Fibroblast of skin of left biceps (primary cell): ENCODE measurements at regions not wholly inside any gene's neighbourhood (a gene's known extent, or its start where the extent isn't known, plus 50 kb on each side); places are given as distances from the start of the nearest gene placed in this dataset.
"Not testable (repeated sequence)": the region's sequence is repeated elsewhere in the genome, so short reads cannot be mapped to it uniquely, and the experiment has no call there.

ENCODE experiments used
- DNase-seq, 2 experiments: peaks; one replicate each; pipeline ENCODE4 v3.0.0-alpha.2; 2013; ENCODE audit warnings: low read depth in 2 of 2

GRCh38 chr4:96407738-96408463 lies 568.0 kb downstream of the PDHA2 start:
- DNase-seq: no peak

GRCh38 chr4:96414853-96415252 lies 575.0 kb downstream of the PDHA2 start:
- DNase-seq: not testable (repeated sequence)

GRCh38 chr4:96429657-96430056 lies 589.8 kb downstream of the PDHA2 start:
- no peak for DNase-seq

GRCh38 chr4:96431094-96431493 lies 591.2 kb downstream of the PDHA2 start:
- DNase-seq: no peak

GRCh38 chr4:96448315-96448872 lies 608.5 kb downstream of the PDHA2 start:
- DNase-seq: no peak

GRCh38 chr4:96455045-96455720 lies 615.3 kb downstream of the PDHA2 start:
- no peak for DNase-seq

- DNase-seq: not testable (repeated sequence)
These were observed 618.1 kb downstream of the PDHA2 start for GRCh38 chr4:96458031-96458430.

- DNase-seq: no peak
These were observed 619.2 kb downstream of the PDHA2 start for GRCh38 chr4:96459105-96459504.

GRCh38 chr4:96465834-96466233 lies 625.9 kb downstream of the PDHA2 start:
- DNase-seq: no peak

- no peak for DNase-seq
These were observed 632.3 kb downstream of the PDHA2 start for GRCh38 chr4:96471956-96472867.

GRCh38 chr4:96473246-96473645 lies 633.4 kb downstream of the PDHA2 start:
- DNase-seq: no peak

GRCh38 chr4:96483308-96484030 lies 643.6 kb downstream of the PDHA2 start:
- DNase-seq: no peak

- DNase-seq: no peak
These were observed 646.7 kb downstream of the PDHA2 start for GRCh38 chr4:96486563-96486962.

- no peak for DNase-seq
These were observed 657.7 kb downstream of the PDHA2 start for GRCh38 chr4:96497621-96498020.

- DNase-seq: no peak
These were observed 664.5 kb downstream of the PDHA2 start for GRCh38 chr4:96504386-96504785.

GRCh38 chr4:96509039-96509741 lies 669.3 kb downstream of the PDHA2 start:
- DNase-seq: no peak

GRCh38 chr4:96519291-96519690 lies 679.4 kb downstream of the PDHA2 start:
- DNase-seq: no peak

- no peak for DNase-seq
These were observed 681.2 kb downstream of the PDHA2 start for GRCh38 chr4:96521046-96521536.

- DNase-seq: no peak
These were observed 683.7 kb downstream of the PDHA2 start for GRCh38 chr4:96523611-96524010.

- DNase-seq: no peak
These were observed 684.5 kb downstream of the PDHA2 start for GRCh38 chr4:96524311-96524875.
